GM19025 (cell line): ENCODE measurements at regions not wholly inside any gene's neighbourhood (a gene's known extent, or its start where the extent isn't known, plus 50 kb on each side); places are given as distances from the start of the nearest gene placed in this dataset.
"Not testable (repeated sequence)": the region's sequence is repeated elsewhere in the genome, so short reads cannot be mapped to it uniquely, and the experiment has no call there.

ENCODE experiments used
- ATAC-seq: cut with Tn5 transposase; IDR thresholded peaks from one replicate; pipeline ENCODE4 v1.9.1; 2021; ENCODE audit warnings: mild to moderate bottlenecking, low read depth, moderate library complexity; ENCODE audit not compliant: unreplicated experiment

DNA sequence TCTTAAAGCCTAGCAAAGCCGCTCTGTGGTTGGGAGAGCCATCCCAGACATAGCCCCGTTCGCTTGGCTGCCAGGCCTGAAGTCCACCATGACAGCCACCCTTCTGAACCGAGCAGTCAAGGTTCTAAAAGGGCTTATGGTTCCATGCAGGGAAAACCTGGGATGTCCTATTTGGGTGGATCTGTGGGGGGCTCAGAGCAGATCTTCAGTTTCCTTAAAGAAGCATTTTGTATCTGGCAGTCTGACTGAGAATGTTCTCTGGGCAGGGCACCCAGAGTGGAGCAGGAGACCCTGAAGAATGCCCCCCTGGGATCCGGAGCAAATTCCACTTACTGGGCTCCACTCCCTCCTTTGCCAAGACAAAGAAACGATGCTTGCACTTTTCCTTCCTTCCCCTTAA is 127.2 kb downstream of the IRX5 start:
- no peak for ATAC-seq

DNA sequence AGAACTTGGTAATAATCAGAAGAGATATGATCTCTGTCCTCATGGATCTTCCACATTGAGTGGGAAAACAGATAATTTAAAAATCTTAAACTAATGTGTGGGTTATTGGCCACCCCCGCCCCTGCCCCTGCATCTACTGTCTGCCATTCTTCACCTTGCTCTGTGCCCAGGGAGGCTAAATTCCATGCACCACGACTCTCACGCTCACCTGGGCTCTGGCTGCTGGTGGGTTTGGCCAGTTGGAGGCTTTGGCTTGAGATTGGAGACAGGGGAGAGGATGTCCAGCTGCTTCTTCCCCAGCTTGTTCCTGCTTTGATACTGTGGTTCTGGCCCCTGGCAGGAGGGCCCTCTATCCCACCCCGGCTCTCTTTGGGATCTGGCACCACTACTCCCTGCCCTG is 127.9 kb downstream of the IRX5 start:
- ATAC-seq = no peak

DNA sequence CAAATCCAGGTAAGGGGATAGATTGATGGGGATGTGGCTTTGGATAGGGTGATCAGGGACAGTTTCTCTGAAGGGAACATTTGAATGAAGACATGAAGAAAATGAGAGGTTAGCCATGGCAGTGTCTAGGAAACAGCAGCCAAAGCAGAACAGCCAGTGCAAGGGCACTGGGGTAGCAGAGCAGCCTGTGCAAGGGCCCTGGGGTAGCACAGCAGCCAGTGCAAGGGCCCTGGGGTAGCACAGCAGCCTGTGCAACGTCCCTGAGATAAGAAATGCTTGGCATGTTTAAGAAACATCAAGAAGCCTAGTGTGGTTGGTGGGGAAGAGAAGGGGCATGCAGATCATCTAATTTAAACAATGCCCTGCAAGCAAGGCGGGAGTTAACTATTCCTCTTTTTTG is 128.5 kb downstream of the IRX5 start:
- ATAC-seq = no peak

DNA sequence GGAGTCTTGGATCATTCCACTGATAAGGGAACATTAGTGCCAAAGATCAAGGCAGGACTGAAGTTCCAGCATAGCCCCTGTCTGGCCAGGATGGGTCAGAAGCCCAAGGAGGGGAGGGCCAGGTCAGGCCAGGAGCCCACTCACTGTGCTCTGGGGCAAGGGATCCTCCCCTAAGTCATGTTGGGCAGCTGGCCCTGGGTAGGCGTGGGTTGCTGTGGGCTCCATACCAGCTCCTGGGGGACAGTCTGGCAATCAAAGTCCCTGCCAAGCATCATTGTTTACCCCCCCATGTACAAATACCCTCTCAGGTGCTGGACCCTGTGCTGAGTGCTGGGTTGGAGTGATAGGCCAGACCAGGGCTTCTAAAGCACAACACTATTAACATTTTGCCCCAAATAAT is 130.5 kb downstream of the IRX5 start:
- no peak for ATAC-seq

DNA sequence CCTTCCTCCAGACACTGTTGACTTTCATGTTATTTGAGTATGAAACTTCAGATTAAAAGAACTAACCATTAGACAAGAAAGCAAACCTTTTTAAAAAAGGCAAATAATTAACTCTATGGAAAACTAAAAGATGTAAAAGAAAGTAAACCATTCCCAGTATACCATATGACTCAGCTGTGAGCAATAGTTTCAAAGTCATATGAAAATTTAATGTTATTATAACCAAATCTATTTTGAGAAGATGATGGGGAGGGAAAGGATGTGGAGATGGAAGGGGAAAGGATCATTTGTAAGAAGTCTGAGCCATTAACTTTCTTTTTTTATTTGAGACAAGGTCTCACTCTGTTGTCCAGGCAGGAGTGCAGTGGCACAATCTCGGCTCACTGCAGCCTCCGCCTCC is 131.8 kb downstream of the IRX5 start:
- no peak for ATAC-seq

DNA sequence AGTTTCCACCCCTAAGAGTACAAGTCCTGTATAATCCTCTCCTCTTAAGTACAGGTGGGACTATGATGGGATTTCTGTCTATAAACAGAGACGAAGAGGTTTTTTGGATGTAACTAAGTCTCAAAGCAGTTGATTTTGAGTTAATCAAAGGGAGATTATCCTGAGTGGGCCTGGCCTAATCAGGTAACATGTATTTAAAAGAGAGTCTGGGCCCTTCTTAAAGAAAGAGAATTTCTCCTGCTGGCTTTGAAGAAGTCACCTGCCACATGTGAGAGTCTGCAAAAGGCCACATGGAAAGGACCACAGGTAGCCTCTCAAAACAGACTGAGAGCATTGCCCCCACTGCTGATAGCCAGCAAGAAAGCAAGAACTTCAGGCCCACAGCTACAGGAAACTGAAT is 142.3 kb downstream of the IRX5 start:
- no peak for ATAC-seq

DNA sequence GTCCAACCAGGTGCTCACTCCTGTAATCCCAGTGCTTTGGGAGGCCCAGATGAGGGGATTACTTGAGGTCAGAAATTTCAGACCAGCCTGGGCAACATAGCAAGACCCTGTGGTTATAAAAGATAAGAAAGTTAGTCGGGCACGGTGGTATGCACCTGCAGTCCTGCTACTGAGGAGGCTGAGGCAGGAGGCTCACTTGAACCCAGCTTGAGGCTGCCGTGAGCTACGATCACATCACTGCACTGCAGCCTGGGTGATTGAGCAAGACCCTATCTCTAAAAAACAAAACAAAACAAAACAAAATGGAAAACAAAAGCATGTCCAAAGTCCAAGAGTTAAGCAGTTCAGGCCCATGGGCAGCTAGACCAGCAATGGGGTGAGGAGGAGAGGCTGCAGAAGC is 143.2 kb downstream of the IRX5 start:
- no peak for ATAC-seq

DNA sequence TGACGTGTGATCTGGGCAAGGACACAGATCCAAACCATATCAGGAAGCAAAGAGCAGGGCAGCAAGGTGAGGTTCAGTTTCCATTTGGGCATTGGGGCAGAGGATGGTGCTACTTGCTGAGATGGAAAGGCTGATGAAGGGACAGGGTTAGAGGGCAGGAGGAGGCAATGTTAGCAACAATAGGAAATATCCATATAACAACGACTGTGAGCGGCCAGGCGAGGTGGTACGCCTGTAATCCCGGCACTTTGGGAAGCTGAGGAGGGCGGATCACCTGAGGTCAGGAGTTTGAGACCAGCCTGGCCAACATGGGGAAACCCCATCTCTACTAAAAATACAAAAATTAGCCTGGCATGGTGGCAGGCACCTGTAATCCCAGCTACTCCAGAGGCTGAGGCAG is 144.5 kb downstream of the IRX5 start:
- not testable (repeated sequence) for ATAC-seq

DNA sequence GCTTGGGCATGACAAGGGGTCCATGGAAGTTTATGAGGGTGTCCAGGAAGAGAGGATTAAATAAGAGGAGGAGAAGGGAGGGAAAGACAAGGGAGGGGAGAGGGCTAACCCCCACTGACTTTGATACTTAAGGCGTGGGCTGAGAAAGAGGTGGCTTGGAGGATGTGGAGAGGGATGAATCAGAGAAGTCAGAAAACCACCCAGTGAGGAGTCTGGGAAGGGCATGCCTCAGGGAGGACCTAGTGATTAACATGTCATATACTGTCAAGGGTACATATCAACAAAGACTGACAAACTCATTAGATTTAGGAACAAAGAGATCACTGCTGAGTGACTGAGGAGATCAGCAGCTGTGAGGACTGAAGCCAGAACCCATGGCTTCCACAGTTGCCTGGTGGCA is 145.4 kb downstream of the IRX5 start:
- no peak for ATAC-seq

DNA sequence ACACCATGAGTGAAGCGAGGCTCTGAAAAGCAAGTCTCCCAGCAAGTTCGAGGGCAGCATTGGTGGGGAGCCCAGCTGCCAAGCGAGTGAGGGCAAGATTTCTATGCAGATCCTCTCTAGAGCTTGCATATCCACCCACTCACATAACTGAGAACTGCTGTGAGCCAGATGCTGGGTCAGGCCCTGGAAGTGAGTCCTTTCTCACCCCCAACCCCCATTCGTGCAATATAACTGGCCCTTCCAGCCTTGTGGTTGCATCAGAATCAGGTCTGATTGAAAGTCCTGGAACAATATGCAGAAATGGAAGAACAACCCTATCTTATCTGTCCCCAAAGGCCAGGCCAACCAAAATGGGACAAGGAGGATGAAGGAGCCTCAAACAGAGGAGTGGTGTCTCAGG is 146.6 kb downstream of the IRX5 start:
- no peak for ATAC-seq

DNA sequence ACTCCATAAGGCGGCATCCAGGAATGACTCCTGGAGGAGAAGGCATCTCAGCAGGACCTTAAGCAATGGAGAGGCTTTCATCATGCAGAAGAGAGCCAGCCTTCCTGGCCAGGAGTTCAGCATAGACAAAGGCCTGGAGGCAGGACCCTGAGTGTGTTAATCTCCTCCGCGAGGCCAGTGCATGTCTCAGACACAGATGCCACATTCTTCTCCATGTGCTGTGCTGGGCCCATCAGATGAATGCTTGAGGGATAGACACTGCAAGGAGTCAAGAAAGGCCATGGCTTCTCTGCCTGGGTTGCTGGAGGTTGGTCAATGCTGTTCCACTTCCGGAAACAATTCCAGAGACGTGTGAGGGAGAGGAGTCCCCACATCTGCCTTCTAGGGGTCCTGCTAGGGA is 147.5 kb downstream of the IRX5 start:
- ATAC-seq = no peak

DNA sequence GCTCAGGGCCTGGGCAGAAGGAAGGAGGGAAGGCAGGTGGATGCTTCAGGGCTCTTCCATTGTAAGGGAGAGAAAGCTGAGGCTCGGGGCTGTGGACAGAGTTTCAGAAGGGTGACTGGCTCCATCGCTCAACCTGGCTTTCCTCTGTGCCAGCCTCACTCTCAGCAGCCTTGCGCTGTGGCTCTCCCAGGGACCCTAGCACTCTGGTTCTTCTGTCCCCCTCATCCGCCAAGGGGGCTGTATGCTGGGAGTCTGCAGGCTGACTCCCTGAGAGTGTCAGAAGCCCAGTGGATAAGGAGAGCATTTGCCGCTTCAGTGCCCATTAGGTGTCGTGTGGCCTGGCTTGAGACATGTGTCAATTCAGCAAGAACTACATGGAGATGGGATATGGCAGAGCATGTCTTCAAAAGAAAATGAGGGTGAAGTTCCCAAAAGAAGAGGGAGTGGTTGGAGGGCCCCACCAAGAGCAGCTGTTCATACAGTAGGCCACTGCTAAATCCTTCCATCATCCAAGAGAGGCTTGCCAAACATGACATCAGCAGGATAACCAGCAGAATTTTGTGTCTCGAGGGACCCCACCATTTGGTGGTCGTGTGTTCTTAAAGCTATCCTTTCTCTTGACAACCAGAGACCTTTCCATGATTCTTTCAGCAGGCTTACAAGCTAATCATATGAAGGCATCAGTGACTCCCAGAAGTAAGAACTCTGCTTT is 148.2 kb downstream of the IRX5 start:
- no peak for ATAC-seq

DNA sequence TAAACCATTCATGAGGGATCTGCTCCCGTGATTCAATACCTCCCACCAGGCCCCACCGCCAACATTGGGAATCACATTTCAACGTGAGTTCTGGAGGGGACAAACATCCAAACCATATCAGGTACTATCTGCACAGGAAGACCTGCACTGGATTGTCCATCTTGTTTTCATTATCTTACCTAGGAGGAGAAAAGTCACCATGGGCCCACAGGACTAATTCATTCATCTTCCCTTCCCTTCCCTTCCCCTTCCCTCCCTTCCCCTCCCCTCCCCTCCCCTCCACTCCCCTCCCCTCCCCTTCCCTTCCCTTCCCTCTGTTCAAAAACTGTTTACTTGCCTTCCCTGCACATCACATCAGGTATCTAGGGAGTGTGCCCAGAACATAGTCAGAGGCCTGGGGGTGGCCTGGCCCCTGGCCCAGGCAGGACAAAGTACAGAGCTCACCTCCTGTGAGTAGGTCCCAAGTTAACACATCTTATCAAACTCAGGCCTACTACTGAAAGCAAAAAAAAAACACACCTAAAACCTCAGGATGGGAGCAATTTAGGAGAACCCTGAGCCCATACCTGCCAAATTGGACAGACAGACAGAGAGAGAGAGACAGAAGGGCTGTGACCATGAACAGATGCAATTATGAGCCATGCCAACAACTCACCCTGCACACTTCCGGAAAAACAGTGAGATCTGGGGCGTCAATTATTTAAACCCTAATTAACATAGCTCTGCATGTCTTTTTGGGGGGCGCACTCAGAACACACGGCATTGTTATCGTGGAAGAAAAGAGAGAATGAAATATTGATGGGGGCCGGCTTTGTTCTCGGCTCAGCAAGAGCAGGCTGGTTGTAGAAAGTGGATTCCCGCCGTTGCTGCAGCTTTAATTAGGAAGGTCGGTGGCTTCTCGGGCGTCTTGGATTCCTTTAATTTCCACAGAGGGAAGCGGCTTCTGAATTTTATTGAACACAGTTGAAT is 151.2 kb downstream of the IRX5 start:
- no peak for ATAC-seq

DNA sequence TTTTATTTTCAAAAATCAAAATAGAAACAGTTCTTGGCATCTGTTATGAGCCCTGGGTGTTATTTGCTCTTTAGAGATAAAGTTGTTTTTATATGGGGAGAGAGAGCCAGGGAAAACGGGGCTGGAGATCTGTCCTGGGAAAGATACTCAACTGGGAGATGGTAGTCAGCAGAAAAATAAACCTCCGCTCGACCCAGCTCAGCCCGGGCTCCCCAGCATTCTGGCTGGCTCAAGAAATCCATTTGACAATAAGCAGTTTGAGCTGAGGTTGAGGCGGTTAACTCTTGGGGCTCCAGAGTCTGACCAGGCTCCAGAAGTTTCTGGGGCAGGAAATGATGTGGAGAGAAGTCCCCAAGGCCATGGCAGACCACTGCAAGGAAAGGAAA is 151.9 kb downstream of the IRX5 start:
- ATAC-seq = no peak

DNA sequence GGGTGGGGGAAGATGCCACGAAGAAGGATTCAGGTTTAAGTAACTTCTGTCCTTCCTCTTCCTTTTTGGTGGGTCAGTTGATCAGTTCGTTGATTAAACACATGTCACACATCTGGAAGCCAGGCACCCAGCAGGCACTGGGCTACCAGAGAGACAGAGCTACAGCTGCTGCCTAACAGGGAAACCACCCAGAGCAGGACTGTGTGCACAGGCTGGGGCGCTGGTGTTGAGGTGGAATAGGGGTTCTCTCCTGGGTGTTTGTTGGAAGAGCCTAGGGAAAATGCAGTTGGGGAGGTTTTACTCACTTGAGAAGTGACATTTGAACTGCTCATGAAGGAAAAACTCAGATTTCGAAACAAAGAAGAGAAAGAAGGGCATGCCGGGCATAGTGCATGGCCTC is 152.4 kb downstream of the IRX5 start:
- ATAC-seq = no peak

DNA sequence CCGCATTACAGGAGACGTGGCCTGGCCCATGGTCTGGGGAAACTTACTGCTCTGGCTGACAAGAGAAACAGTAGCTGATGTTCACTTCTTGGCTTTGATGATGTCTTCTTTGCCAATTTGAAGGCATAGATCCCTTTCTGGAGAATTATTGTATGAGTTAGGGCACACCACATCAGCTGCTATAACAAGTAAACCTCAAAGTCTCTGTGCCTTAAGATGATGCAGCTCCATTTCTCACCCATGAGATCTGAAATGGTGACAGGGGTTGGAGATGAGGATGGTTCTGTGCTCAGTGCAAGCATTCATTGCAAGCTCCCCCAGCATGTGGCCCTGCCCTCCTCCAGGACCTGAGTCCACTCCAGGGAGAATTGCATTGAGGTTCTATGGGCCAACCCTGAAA is 157.4 kb downstream of the IRX5 start:
- ATAC-seq = no peak

DNA sequence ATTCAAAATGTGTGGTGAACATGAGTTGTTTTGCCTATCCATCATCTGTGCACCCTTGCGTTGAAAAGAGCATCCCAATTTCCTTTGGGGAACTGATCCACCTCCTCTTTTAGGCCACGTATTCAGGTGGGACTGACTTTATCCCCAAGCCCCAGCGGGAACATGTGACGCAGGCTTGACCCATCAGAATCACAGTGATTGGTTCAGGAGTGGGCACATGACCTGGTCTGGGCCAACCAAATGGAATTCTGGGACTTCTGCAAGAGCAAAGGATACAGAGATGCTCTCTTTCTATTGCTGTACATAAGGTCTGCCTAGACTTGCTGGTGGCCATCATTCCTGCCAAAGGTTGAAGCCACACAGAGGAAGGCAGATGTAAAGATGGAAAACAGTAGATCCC is 158.9 kb downstream of the IRX5 start:
- no peak for ATAC-seq

DNA sequence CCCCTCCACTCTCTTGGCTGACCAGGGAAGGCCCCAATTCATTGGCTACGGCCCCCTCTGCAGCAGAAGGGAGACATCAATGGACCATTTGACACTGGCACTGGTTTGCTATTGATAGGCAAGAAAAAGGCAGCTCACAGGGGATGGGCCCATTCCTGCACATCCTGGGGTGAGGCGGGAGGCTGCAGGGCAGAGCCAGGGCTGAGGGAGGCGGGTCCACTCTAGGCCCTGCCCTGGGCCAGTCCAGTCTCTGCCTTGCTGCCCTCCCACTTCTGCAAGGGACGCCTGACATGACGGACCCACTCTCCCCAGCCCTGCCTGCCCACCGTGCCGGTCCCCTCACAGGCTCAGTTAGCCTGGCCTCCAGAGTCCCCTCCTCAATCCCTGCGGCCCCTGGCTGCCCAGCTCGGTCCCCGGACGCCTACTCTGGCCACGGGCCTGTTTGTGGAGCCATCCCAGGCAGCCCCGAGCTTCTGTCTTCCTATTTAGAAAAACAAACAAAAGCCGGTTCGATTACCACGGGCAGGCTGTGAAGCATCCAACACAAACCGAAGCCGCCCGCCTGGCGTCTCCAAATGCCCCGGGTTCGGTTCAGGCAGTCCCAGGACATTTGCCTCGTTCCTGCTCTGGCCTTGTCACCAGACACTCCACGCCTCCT is 160.7 kb downstream of the IRX5 start:
- ATAC-seq = no peak

DNA sequence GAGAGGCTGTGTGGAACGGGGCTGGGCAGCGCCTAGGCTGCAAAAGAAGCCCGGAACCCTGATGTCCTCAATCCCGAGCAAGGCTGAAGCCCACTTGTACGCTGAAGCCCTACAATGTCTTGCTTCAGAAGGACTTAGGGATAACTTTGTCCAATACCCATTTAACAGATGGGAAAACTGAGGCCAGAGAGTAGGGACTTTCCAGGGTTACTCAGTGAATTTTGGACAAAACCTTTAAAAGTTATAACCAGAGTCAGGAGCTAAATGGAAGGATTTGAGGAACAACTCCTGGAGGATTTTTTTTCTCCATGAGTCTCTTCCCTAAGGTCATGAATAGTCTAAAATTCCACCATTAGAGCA is 161.2 kb downstream of the IRX5 start:
- no peak for ATAC-seq

DNA sequence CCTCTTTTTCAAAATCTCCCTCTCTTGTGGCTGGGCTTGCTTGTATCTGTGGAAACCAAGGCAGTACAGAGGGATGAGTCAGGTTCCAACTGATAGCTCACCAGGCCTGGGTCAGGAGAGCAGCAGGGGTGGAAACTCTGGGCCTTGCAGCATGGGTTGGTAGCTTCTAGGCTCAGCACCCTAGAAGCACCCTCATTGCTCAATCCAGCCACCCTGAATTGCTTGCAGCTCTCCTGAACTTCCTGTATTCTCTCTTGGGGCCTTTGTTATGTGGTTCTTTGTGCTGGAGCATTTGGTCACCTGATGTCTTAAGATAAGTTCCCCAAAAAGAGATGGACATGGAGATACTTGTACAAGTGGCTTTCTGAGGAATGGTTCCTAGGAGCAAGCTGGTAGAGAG is 169.4 kb downstream of the IRX5 start:
- ATAC-seq = no peak

DNA sequence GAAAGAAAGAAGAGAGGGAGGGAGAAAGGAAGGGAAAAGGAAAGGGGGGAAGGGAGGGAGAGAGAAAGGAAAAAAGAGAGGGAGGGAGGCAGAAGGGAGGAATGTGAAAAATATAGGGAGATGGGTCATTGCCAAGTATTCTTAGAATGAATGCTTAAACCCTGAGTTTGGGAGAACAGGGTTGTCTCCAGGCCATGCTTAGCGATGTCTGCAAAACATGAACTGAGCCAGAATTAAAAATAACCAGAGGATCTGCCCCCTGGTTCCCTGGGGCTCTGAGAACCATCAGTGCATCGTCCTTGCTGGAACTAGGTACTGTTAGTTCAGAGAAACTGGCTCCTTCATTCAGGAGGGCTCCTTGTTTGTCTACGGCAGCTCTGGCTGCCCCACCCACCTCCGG is 170.4 kb downstream of the IRX5 start:
- no peak for ATAC-seq

DNA sequence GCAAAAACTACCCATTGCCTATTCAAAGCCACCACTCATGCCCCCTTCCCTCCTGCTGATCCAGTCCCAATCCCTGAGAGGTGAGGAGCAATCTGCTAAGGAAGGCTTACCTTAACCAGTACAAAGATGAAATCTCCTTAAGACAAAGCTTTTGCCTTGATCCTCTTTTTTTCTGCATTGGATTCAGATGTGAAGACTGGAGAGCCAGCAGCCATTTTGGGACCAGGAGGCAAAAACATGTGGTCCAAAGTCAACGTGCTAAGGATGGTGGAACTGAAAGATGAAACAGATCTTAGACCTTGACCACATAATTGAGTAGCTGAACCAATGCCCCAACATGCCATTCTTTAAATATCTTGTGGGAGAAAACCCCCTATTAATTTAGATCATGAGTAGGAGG is 171.4 kb downstream of the IRX5 start:
- ATAC-seq = no peak
